ENCODE measurements at regions not wholly inside any gene's neighbourhood (a gene's known extent, or its start where the extent isn't known, plus 50 kb on each side); places are given as distances from the start of the nearest gene placed in this dataset.

GRCh38 chr11:121801781-121802180, 314.2 kb downstream of the BLID start:
- Histone ChIP-seq H4K20me1 (ENCODE audit: low read depth, low read length) (no peaks in the 10 kb centered on the region), H3K4me3 (ENCODE audit: insufficient read depth, low read length, poor library complexity, severe bottlenecking) (no peak overlapping the region), H3K79me2 (ENCODE audit: insufficient read depth, low read length) (no peaks in the 10 kb centered on the region), H3F3A (ENCODE audit: insufficient read depth) (no peaks in the 10 kb centered on the region), H3K9ac (ENCODE audit: low read length) (no peak overlapping the region), H2AFZ (ENCODE audit: low read depth, low read length, severe bottlenecking) (no peak overlapping the region), H3K27ac (ENCODE audit: low read depth, low read length) (no peak overlapping the region), H3K27me3 (ENCODE audit: low read length) (no peaks in the 10 kb centered on the region), H3K9me2 (replicated peaks; ENCODE audit: insufficient read depth, low read length) (no peaks in the 10 kb centered on the region), H3K36me3 (ENCODE audit: low read length) (no peaks in the 10 kb centered on the region), H3K4me2 (ENCODE audit: low read depth, low read length, poor library complexity, severe bottlenecking) (no peak overlapping the region), H3K9me3 (ENCODE audit: insufficient read depth, low read length) (no peaks in the 10 kb centered on the region; the same call in 1 of the 2 replicates)
- TF ChIP-seq CTCF (IDR thresholded peaks at IDR 0.05; ENCODE audit: insufficient read depth, low read length, poor library complexity, severe bottlenecking) (no peak), EZH2phosphoT487 (conservative IDR thresholded peaks at IDR 0.05; ENCODE audit: low read length) (no peak)

GRCh38 chr11:121801394-121801748, 314.6 kb downstream of the BLID start:
- Histone ChIP-seq H2AFZ (ENCODE audit: low read depth, low read length, severe bottlenecking) (no peak overlapping the region), H3K4me3 (ENCODE audit: insufficient read depth, low read length, poor library complexity, severe bottlenecking) (no peak overlapping the region), H3F3A (ENCODE audit: insufficient read depth) (no peaks in the 10 kb centered on the region), H3K79me2 (ENCODE audit: insufficient read depth, low read length) (no peaks in the 10 kb centered on the region), H3K9me3 (ENCODE audit: insufficient read depth, low read length) (no peaks in the 10 kb centered on the region; the same call in 1 of the 2 replicates), H3K27ac (ENCODE audit: low read depth, low read length) (no peak overlapping the region), H3K4me2 (ENCODE audit: low read depth, low read length, poor library complexity, severe bottlenecking) (no peak overlapping the region), H3K27me3 (ENCODE audit: low read length) (no peaks in the 10 kb centered on the region), H3K9ac (ENCODE audit: low read length) (no peak overlapping the region), H4K20me1 (ENCODE audit: low read depth, low read length) (no peaks in the 10 kb centered on the region), H3K9me2 (replicated peaks; ENCODE audit: insufficient read depth, low read length) (no peaks in the 10 kb centered on the region), H3K36me3 (ENCODE audit: low read length) (no peaks in the 10 kb centered on the region)
- no peak for TF ChIP-seq CTCF (IDR thresholded peaks at IDR 0.05; ENCODE audit: insufficient read depth, low read length, poor library complexity, severe bottlenecking)
- no peak for TF ChIP-seq EZH2phosphoT487 (conservative IDR thresholded peaks at IDR 0.05; ENCODE audit: low read length)

- H3K27me3 ChIP-seq (ENCODE audit: low read length) = no peaks in the 10 kb centered on the region
- H3K27ac ChIP-seq (ENCODE audit: low read depth, low read length) = no peak overlapping the region
- no peak overlapping the region for H2AFZ ChIP-seq (ENCODE audit: low read depth, low read length, severe bottlenecking)
- H3K9ac ChIP-seq (ENCODE audit: low read length) = no peak overlapping the region
- no peak for TF ChIP-seq EZH2phosphoT487 (conservative IDR thresholded peaks at IDR 0.05; ENCODE audit: low read length)
- TF ChIP-seq CTCF (IDR thresholded peaks at IDR 0.05; ENCODE audit: insufficient read depth, low read length, poor library complexity, severe bottlenecking) = no peak
- no peaks in the 10 kb centered on the region for H3K9me2 ChIP-seq (replicated peaks; ENCODE audit: insufficient read depth, low read length)
- H3K9me3 ChIP-seq (ENCODE audit: insufficient read depth, low read length) = no peaks in the 10 kb centered on the region; the same call in 1 of the 2 replicates
- H4K20me1 ChIP-seq (ENCODE audit: low read depth, low read length) = no peaks in the 10 kb centered on the region
- no peak overlapping the region for H3K4me3 ChIP-seq (ENCODE audit: insufficient read depth, low read length, poor library complexity, severe bottlenecking)
- H3K79me2 ChIP-seq (ENCODE audit: insufficient read depth, low read length) = no peaks in the 10 kb centered on the region
- no peaks in the 10 kb centered on the region for H3K36me3 ChIP-seq (ENCODE audit: low read length)
- no peak overlapping the region for H3K4me2 ChIP-seq (ENCODE audit: low read depth, low read length, poor library complexity, severe bottlenecking)
- H3F3A ChIP-seq (ENCODE audit: insufficient read depth) = no peaks in the 10 kb centered on the region
Measured at GRCh38 chr11:121800731-121801393, 315.2 kb downstream of the BLID start.

Measured in SU-DHL-6 (cell line).